HepG2 (cell line): ENCODE measurements at regions not wholly inside any gene's neighbourhood (a gene's known extent, or its start where the extent isn't known, plus 50 kb on each side); places are given as distances from the start of the nearest gene placed in this dataset.

Experiments
- ATAC-seq: fragments of 200-7000 bp; cut with Tn5 transposase; 3 replicates; pipeline ENCODE4 v1.9.1; 2020; ENCODE audit warnings: mild to moderate bottlenecking, moderate library complexity
- BruUV-seq: library from RNA; stranded (reverse); fragments of 400-500 nt; replicated peaks from 2 replicates; lab custom pipeline; 2021; lab: Mats Ljungman, UMichigan
- CTCF ChIA-PET: fragments of 300-600 bp; formaldehyde crosslinking; extraction: SDS; loops from one replicate; lab custom pipeline; 2021; ENCODE audit warnings: low total read pairs, inconsistent platforms, low intra/inter-chr PET ratio; lab: Yijun Ruan, JAX
- POLR2A ChIA-PET: fragments of 350-600 bp; sonication (Branson Sonifier 250); formaldehyde crosslinking; loops from one replicate; lab custom pipeline; 2020; ENCODE audit warnings: antibody characterized with exemption, inconsistent platforms; lab: Yijun Ruan, JAX
- DNase-seq: peaks from one replicate; pipeline ENCODE4 v3.0.0-alpha.2; 2015; ENCODE audit warnings: low spot score
- FAIRE-seq: peaks from 3 replicates; lab custom pipeline; 2011; peaks lifted over from hg19 to GRCh38; lab: Jason Lieb, UNC
- H2AFZ ChIP-seq: one replicate; pipeline ENCODE4 v1.6.1; 2011; ENCODE audit warnings: low read length, inconsistent platforms
- H3K27ac ChIP-seq: fragments of 300-600 bp; 3 replicates; pipeline ENCODE4 v1.8.0; 2011; ENCODE audit warnings: mixed run types, mild to moderate bottlenecking, mixed read lengths, low read length, inconsistent platforms; ENCODE audit not compliant: insufficient read depth; ENCODE audit errors: extremely low read length
- H3K27me3 ChIP-seq, 2 experiments: fragments of 200-600 bp in 1 of 2; 2 replicates in 1 of 2; 3 replicates in 1 of 2; pipeline versions ENCODE4 v1.6.0 to v1.8.0; 2011; ENCODE audit warnings: low read length in 2 of 2, mild to moderate bottlenecking in 2 of 2, moderate library complexity in 2 of 2, inconsistent platforms in 1 of 2; ENCODE audit not compliant: insufficient read depth in 2 of 2, control insufficient read depth in 1 of 2
- H3K36me3 ChIP-seq, 2 experiments: fragments of 200-600 bp in 1 of 2; replicated peaks in 1 of 2; 2 replicates in 1 of 2; 3 replicates in 1 of 2; pipeline versions ENCODE4 v1.5.1 to v1.8.0; 2011; ENCODE audit warnings: low read length in 2 of 2, inconsistent platforms in 1 of 2; ENCODE audit not compliant: insufficient read depth in 2 of 2, control insufficient read depth in 1 of 2
- H3K4me1 ChIP-seq: 2 replicates; pipeline ENCODE4 v1.5.1; 2012; ENCODE audit warnings: low read length, inconsistent platforms; ENCODE audit not compliant: insufficient read depth
- H3K4me2 ChIP-seq: 2 replicates; pipeline ENCODE4 v1.6.0; 2011; ENCODE audit warnings: low read depth, low read length, inconsistent platforms
- H3K4me3 ChIP-seq, 3 experiments: fragments of 200-600 bp in 1 of 3; sonication (generic), shearing (Covaris generic) in 1 of 3; replicated peaks in 1 of 3; 2 replicates each; pipeline ENCODE4 v1.5.1; 2011 to 2016; ENCODE audit warnings: low read length in 3 of 3, inconsistent platforms in 2 of 3, low read depth in 2 of 3, mild to moderate bottlenecking in 2 of 3, control low read depth in 1 of 3, mixed read lengths in 1 of 3; ENCODE audit not compliant: insufficient read depth in 1 of 3
- H3K79me2 ChIP-seq: one replicate; pipeline ENCODE4 v1.6.1; 2011; ENCODE audit warnings: low read length, inconsistent platforms; ENCODE audit not compliant: insufficient read depth
- H3K9ac ChIP-seq: 2 replicates; pipeline ENCODE4 v1.6.0; 2011; ENCODE audit warnings: mild to moderate bottlenecking, low read depth, low read length, inconsistent platforms; ENCODE audit not compliant: insufficient read depth
- H3K9me3 ChIP-seq: 2 replicates; pipeline ENCODE4 v1.5.1; 2012; ENCODE audit warnings: mild to moderate bottlenecking, low read length
- H4K20me1 ChIP-seq: 2 replicates; pipeline ENCODE4 v1.6.0; 2011; ENCODE audit warnings: inconsistent platforms, mild to moderate bottlenecking, low read length, moderate library complexity; ENCODE audit not compliant: insufficient read depth
- HMG20B ChIP-seq: conservative IDR thresholded peaks from 2 replicates; pipeline ENCODE4 v1.6.1; 2016; ENCODE audit warnings: missing genetic modification reagents, missing compliant biosample characterization
- JUNB ChIP-seq: sonication (generic); formaldehyde crosslinking; IDR thresholded peaks from 2 replicates; pipeline ENCODE4 v1.8.0; 2022; ENCODE audit warnings: missing genetic modification reagents, mild to moderate bottlenecking, borderline replicate concordance
- NFE2 ChIP-seq: sonication (generic); formaldehyde crosslinking; IDR thresholded peaks from 2 replicates; pipeline ENCODE4 v1.4.0; 2020; ENCODE audit warnings: missing genetic modification reagents
- TMF1 ChIP-seq: sonication (generic); formaldehyde crosslinking; IDR thresholded peaks from 2 replicates; pipeline ENCODE4 v1.8.1; 2022; ENCODE audit warnings: low read depth, missing genetic modification reagents
- ZNF253 ChIP-seq: sonication (generic); formaldehyde crosslinking; IDR thresholded peaks from 2 replicates; pipeline ENCODE4 v1.8.0; 2022; ENCODE audit warnings: mild to moderate bottlenecking, missing genetic modification reagents, borderline replicate concordance
- ZNF343 ChIP-seq: sonication (generic); formaldehyde crosslinking; IDR thresholded peaks from 2 replicates; pipeline ENCODE4 v1.4.0; 2020; ENCODE audit warnings: mild to moderate bottlenecking, missing genetic modification reagents
- ZNF44 ChIP-seq: sonication (generic); formaldehyde crosslinking; IDR thresholded peaks from 2 replicates; pipeline ENCODE4 v1.5.1; 2020; ENCODE audit warnings: mild to moderate bottlenecking, missing genetic modification reagents
- ZNF446 ChIP-seq: sonication (generic); formaldehyde crosslinking; IDR thresholded peaks from 2 replicates; pipeline ENCODE4 v1.5.0; 2020; ENCODE audit warnings: mild to moderate bottlenecking, missing genetic modification reagents
- ZSCAN9 ChIP-seq: IDR thresholded peaks from 2 replicates; pipeline ENCODE4 v1.6.1; 2016; ENCODE audit warnings: borderline replicate concordance
- WGBS: methylation state at CpG from one replicate; pipeline ENCODE4 v1.1.6; 2017; ENCODE audit warnings: low lambda C conversion rate; 5-methylcytosine and 5-hydroxymethylcytosine counted together
- in situ Hi-C: cut with HindIII; loops from 2 replicates; pipeline ENCODE4 v1.10.0; 2017; ENCODE audit warnings: low pct_unique_long_range_greater_than_20kb; ENCODE audit not compliant: extremely low pct_ligation_motif_present
- intact Hi-C: fragments of 100-400 bp; cut with micrococcal nuclease; formaldehyde crosslinking; loops from one replicate; pipeline ENCODE4 v1.10.0; 2022; ENCODE audit not compliant: unreplicated experiment
- TF ChIP-seq, protein P1 (sequence below): sonication (generic); formaldehyde crosslinking; IDR thresholded peaks from 2 replicates; pipeline ENCODE4 v1.4.0; 2020; ENCODE audit warnings: missing genetic modification reagents, mild to moderate bottlenecking, borderline replicate concordance
- TF ChIP-seq, protein P2 (sequence below): sonication (generic); formaldehyde crosslinking; IDR thresholded peaks from 2 replicates; pipeline ENCODE4 v1.4.0; 2020; ENCODE audit warnings: missing genetic modification reagents, borderline replicate concordance

DNA sequence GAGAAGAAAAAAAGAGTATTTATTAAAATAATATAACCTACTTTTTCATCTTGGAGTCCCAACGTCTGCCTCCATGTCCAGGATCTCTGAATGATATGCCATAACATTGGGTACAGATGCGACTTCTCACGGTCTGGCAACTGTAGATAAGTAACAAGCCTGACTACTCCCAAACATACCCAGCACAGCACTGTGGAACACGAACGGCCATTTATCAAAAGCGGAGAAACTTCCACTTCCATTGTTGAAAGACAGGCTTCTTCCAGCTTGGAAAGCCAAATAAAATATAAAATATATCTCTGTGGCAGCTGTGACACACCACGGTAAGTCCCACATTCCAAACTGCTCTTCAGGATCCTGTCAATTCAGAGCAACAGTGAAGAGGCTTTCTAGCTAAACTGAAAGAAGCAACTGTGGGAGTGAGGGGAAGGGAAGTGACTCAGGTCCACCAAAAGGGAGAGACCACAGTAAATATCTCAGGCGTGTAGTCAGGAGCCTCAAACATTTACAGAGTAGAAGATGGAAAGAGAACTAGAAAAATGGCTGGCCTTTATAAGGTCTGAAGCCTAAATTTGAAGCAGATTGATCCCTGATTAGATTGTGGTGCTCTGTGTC lies 331.7 kb downstream of the LIG4 start:
- no peak overlapping the region for H3K4me2 ChIP-seq
- no peaks in the 10 kb centered on the region for H4K20me1 ChIP-seq
- H3K4me3 ChIP-seq, result no peak overlapping the region
- DNase-seq, result no peak
- no peaks in the 10 kb centered on the region for H3K4me1 ChIP-seq
- no peaks in the 10 kb centered on the region for H3K36me3 ChIP-seq
- intact Hi-C loops, result no loop called here
- ChIA-PET POLR2A (no interaction called here), CTCF (no interaction called here)
- H2AFZ ChIP-seq, result no peak overlapping the region
- H3K27me3 ChIP-seq, result no peaks in the 10 kb centered on the region
- ATAC-seq, result no peak
- H3K9me3 ChIP-seq, result peaks cover 4% of the 10 kb centered on the region; the same call in 1 of the 2 replicates
- TF ChIP-seq NFE2, result no peak
- no peak for TF ChIP-seq ZNF343 (CRISPR knock-in tag)
- TF ChIP-seq, all 625 proteins: peak for 0
- FAIRE-seq, result no peak
- Histone ChIP-seq H3K79me2 (no peaks in the 10 kb centered on the region), H3K9ac (no peak overlapping the region), H3K27ac (no peak overlapping the region)
- in situ Hi-C loops, result no loop called here
- no TSS peak for BruUV-seq
- 2% methylated on average over 8 of the region's 8 CpGs for WGBS

DNA sequence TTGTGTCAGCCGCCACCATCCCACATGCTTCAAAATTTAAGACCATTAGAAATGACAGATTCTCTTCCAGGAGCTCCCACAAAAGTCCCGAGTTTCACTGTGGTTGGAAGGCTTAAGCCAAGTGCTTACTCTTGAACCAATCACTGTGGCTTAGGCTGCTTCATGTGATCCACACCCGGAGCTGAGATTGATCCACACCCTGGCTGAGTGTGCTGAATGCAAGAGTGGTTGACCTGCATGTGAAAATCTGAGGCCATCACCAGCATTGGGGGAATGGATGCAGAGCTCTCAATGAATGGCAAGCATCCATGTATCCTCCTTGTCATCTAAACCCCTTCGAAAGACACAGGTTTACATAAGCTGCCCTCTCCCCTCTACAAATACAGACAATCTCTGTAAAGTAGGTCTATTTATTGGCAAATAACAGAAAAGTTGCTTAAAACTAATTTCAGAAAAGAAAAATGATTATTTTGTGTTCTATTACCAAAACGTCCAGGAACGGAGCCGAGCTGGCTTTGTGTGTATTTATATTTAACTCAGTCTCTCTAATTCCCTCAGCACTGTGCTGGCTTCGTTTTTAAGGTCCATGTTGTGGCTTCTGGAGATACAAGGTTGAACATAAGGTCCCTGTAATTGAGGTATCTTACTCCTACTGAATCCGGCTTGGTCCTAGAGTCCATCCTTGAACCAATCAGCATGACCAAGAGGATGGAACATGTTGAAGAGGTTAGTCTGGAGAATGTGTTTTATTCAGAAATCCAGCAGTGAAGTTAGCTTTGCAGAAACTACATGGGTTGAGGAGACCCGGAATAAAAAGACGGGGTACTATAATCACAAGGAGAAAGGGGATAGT lies 332.4 kb downstream of the LIG4 start:
- no peak overlapping the region for H2AFZ ChIP-seq
- no peak overlapping the region for H3K27ac ChIP-seq
- no TSS peak for BruUV-seq
- H3K9me3 ChIP-seq, result no peaks in the 10 kb centered on the region
- in situ Hi-C loops (no loop called here), intact Hi-C loops (no loop called here)
- H3K4me3 ChIP-seq, result no peak overlapping the region
- ATAC-seq (no peak), DNase-seq (no peak), FAIRE-seq (no peak)
- 13% methylated on average over 11 of the region's 11 CpGs for WGBS
- H3K9ac ChIP-seq, result no peak overlapping the region
- CTCF ChIA-PET, result no interaction called here
- no peaks in the 10 kb centered on the region for H3K4me1 ChIP-seq
- no peaks in the 10 kb centered on the region for H4K20me1 ChIP-seq
- H3K27me3 ChIP-seq, result no peaks in the 10 kb centered on the region
- no peaks in the 10 kb centered on the region for H3K79me2 ChIP-seq
- H3K36me3 ChIP-seq, result no peaks in the 10 kb centered on the region
- H3K4me2 ChIP-seq, result no peak overlapping the region
- POLR2A ChIA-PET, result no interaction called here
- TF ChIP-seq ZSCAN9 (CRISPR knock-in tag) (no peak), ZNF44 (no peak), TMF1 (CRISPR knock-in tag) (no peak), ZNF253 (no peak), ZNF446 (CRISPR knock-in tag) (no peak), HMG20B (CRISPR knock-in tag) (no peak), JUNB (CRISPR knock-in tag) (no peak)
- TF ChIP-seq, protein P1, sequence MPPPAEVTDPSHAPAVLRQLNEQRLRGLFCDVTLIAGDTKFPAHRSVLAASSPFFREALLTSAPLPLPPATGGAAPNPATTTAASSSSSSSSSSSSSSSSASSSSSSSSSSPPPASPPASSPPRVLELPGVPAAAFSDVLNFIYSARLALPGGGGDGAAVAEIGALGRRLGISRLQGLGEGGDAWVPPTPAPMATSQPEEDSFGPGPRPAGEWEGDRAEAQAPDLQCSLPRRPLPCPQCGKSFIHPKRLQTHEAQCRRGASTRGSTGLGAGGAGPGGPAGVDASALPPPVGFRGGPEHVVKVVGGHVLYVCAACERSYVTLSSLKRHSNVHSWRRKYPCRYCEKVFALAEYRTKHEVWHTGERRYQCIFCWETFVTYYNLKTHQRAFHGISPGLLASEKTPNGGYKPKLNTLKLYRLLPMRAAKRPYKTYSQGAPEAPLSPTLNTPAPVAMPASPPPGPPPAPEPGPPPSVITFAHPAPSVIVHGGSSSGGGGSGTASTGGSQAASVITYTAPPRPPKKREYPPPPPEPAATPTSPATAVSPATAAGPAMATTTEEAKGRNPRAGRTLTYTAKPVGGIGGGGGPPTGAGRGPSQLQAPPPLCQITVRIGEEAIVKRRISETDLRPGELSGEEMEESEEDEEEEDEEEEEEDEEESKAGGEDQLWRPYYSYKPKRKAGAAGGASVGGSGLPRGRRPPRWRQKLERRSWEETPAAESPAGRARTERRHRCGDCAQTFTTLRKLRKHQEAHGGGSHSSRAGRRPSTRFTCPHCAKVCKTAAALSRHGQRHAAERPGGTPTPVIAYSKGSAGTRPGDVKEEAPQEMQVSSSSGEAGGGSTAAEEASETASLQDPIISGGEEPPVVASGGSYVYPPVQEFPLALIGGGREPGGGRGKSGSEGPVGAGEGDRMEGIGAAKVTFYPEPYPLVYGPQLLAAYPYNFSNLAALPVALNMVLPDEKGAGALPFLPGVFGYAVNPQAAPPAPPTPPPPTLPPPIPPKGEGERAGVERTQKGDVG (CRISPR knock-in tag), result no peak
- TF ChIP-seq, protein P2, sequence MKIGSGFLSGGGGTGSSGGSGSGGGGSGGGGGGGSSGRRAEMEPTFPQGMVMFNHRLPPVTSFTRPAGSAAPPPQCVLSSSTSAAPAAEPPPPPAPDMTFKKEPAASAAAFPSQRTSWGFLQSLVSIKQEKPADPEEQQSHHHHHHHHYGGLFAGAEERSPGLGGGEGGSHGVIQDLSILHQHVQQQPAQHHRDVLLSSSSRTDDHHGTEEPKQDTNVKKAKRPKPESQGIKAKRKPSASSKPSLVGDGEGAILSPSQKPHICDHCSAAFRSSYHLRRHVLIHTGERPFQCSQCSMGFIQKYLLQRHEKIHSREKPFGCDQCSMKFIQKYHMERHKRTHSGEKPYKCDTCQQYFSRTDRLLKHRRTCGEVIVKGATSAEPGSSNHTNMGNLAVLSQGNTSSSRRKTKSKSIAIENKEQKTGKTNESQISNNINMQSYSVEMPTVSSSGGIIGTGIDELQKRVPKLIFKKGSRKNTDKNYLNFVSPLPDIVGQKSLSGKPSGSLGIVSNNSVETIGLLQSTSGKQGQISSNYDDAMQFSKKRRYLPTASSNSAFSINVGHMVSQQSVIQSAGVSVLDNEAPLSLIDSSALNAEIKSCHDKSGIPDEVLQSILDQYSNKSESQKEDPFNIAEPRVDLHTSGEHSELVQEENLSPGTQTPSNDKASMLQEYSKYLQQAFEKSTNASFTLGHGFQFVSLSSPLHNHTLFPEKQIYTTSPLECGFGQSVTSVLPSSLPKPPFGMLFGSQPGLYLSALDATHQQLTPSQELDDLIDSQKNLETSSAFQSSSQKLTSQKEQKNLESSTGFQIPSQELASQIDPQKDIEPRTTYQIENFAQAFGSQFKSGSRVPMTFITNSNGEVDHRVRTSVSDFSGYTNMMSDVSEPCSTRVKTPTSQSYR, result no peak
